Heart left ventricle (tissue), 16 donors: ENCODE measurements at regions not wholly inside any gene's neighbourhood (a gene's known extent, or its start where the extent isn't known, plus 50 kb on each side); places are given as distances from the start of the nearest gene placed in this dataset.

Experiments
- ATAC-seq, 4 donors: fragments of 200-7000 bp; cut with Tn5 transposase; one replicate each; pipeline ENCODE4 v1.9.1; 2020 to 2022; ENCODE audit warnings: moderate library complexity in 4 of 4, mild to moderate bottlenecking in 3 of 4, moderate number of reproducible peaks in 1 of 4
- DNase-seq, 5 donors: peaks; one replicate each; pipeline ENCODE4 v3.0.0-alpha.2; 2020
- H3K27ac ChIP-seq, 12 donors: fragments of 200-600 bp; sonication (generic) in 4 of 12; one replicate each; pipeline versions ENCODE4 v1.5.0 to v1.8.0; 2016 to 2022; ENCODE audit warnings: mild to moderate bottlenecking in 2 of 12
- H3K27me3 ChIP-seq, 9 donors: fragments of 200-600 bp; sonication (generic) in 2 of 9; one replicate each; pipeline versions ENCODE4 v1.5.1 to v1.8.0; 2016 to 2022; ENCODE audit warnings: mild to moderate bottlenecking in 3 of 9
- H3K36me3 ChIP-seq, 9 donors: fragments of 200-600 bp; sonication (generic) in 2 of 9; one replicate each; pipeline versions ENCODE4 v1.5.0 to v1.8.0; 2018 to 2022; ENCODE audit warnings: mild to moderate bottlenecking in 2 of 9
- H3K4me1 ChIP-seq, 12 donors: fragments of 200-600 bp; sonication (generic) in 4 of 12; one replicate each; pipeline versions ENCODE4 v1.5.0 to v1.8.0; 2016 to 2022; ENCODE audit warnings: mild to moderate bottlenecking in 3 of 12
- H3K4me3 ChIP-seq, 12 donors: fragments of 200-600 bp; sonication (generic) in 4 of 12; one replicate each; pipeline versions ENCODE4 v1.5.0 to v1.8.0; 2017 to 2022; ENCODE audit warnings: mild to moderate bottlenecking in 9 of 12, moderate library complexity in 4 of 12
- H3K9me3 ChIP-seq, 12 donors: fragments of 200-600 bp; sonication (generic) in 4 of 12; one replicate each; pipeline versions ENCODE4 v1.5.0 to v1.8.0; 2016 to 2022; ENCODE audit warnings: mild to moderate bottlenecking in 1 of 12
- POLR2A ChIP-seq, 2 donors: fragments of 450-650 bp; IDR thresholded peaks; one replicate each; pipeline ENCODE4 v1.6.1; 2017; ENCODE audit warnings: antibody characterized with exemption in 2 of 2, mild to moderate bottlenecking in 2 of 2, moderate library complexity in 2 of 2
- WGBS, 4 donors: extraction: QIAGEN DNeasy Blood & Tissue Kit in 2 of 4; methylation state at CpG; one replicate each; pipeline versions ENCODE4 v1.1.5 to v1.1.7; 2013 to 2018; 5-methylcytosine and 5-hydroxymethylcytosine counted together
- intact Hi-C, 10 donors: fragments of 100-400 bp; cut with DNase I; formaldehyde crosslinking; loops; one replicate each; pipeline versions ENCODE4 v1.11.1 to v1.14.2; 2022
- TF ChIP-seq, protein P1 (sequence below), 12 donors: fragments of 200-600 bp; sonication (generic) in 4 of 12; IDR thresholded peaks; one replicate each; pipeline versions ENCODE4 v1.5.0 to v1.8.0; 2018 to 2022; ENCODE audit warnings: antibody characterized with exemption in 12 of 12, mild to moderate bottlenecking in 5 of 12
- donor health status: ischemic (EF 13 %, LVEDD 7.1; RV severe dilation, severe dysfunction).
- donor health status: healthy with polysubstance abuse.
- donor health status: DM: no; HTN: yes; CAD: no.
- donor health status: DM: no; HTN: no; CAD: no.
- donor health status: ischemic (EF 25% LVEDD 6.9; RV normal size, moderate dysfunction).
- donor health status: ischemic (EF 25% LVEDD 5.7; RV mildly dilated, moderate dysfunction).
- donor health status: healthy.
- donor health status: DM: yes; HTN: yes; CAD: no.
- donor health status: ischemic (EF 35%, LVEDD 5.7; RV mildly dilated, moderate dysfunction).
- donor health status: nonischemic (EF 11% LVEDD 7.7; RV severe dilation, severe dysfunction).
- donor health status: DM: yes; HTN: yes; CAD: no.
- donor health status: PGD.
- donor health status: ischemic (EF 29% LVEDD 5.4; RV normal size, mild dysfunction).
- donor health status: nonischemic (EF 23%, LVEDD 6.1; RV moderate dilation, normal function).

DNA sequence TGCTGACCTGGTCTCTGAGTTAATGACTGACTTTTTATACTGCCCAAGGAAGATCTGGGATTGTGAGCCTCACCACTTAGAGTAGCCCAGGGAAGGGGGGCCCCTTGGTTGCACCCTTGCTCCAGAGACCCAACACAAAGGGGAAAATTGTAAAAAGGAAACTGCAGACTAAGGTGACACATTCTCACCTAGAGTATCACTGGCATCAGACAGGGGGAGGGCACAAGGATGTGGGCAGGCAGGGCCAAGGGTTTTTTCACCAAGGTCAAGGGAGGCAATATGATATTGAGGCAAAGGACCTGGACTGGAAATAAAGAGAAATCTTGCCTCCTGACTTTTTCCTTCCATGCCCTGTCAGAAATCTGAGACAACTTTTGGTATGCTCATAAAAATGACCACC lies 386.2 kb upstream of the FGF16 start:
- peaks cover 0 to 7% (median 0%) of the 10 kb centered on the region in 12 donors for H3K9me3 ChIP-seq
- no peaks in the 10 kb centered on the region for H3K4me1 ChIP-seq
- intact Hi-C loops: no loop called here
- TF ChIP-seq, protein P1, sequence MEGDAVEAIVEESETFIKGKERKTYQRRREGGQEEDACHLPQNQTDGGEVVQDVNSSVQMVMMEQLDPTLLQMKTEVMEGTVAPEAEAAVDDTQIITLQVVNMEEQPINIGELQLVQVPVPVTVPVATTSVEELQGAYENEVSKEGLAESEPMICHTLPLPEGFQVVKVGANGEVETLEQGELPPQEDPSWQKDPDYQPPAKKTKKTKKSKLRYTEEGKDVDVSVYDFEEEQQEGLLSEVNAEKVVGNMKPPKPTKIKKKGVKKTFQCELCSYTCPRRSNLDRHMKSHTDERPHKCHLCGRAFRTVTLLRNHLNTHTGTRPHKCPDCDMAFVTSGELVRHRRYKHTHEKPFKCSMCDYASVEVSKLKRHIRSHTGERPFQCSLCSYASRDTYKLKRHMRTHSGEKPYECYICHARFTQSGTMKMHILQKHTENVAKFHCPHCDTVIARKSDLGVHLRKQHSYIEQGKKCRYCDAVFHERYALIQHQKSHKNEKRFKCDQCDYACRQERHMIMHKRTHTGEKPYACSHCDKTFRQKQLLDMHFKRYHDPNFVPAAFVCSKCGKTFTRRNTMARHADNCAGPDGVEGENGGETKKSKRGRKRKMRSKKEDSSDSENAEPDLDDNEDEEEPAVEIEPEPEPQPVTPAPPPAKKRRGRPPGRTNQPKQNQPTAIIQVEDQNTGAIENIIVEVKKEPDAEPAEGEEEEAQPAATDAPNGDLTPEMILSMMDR (IDR thresholded peaks at IDR 0.05): no peak
- TF ChIP-seq POLR2A (IDR thresholded peaks at IDR 0.05): no peak
- H3K36me3 ChIP-seq: no peaks in the 10 kb centered on the region
- H3K27me3 ChIP-seq: peaks cover 0 to 2% (median 0%) of the 10 kb centered on the region in 9 donors
- no peak for ATAC-seq
- DNase-seq: no peak
- H3K4me3 ChIP-seq: no peak overlapping the region
- no peak overlapping the region for H3K27ac ChIP-seq

- no peaks in the 10 kb centered on the region for H3K4me1 ChIP-seq
- H3K27me3 ChIP-seq: peaks cover 0 to 2% (median 0%) of the 10 kb centered on the region in 9 donors
- peaks cover 0 to 7% (median 0%) of the 10 kb centered on the region in 12 donors for H3K9me3 ChIP-seq
- WGBS, 4 donors: 42 to 61% (median 54%) methylated on average over 3 of the region's 3 CpGs
- no peak overlapping the region for H3K4me3 ChIP-seq
- TF ChIP-seq, protein P1 (IDR thresholded peaks at IDR 0.05): no peak
- TF ChIP-seq POLR2A (IDR thresholded peaks at IDR 0.05): no peak
- DNase-seq: no peak
- H3K27ac ChIP-seq: no peak overlapping the region
- no peaks in the 10 kb centered on the region for H3K36me3 ChIP-seq
- ATAC-seq: peak in 3 of 4 donors; percentile 28 to 54 (median 39)
- intact Hi-C loops: no loop called here
Measured at GRCh38 chrX:77061545-77061944, 385.6 kb upstream of the FGF16 start.

GRCh38 chrX:77065896-77066295 lies 381.3 kb upstream of the FGF16 start:
- Histone ChIP-seq H3K4me3 (no peak overlapping the region), H3K4me1 (no peaks in the 10 kb centered on the region), H3K27ac (no peak overlapping the region), H3K27me3 (peaks cover 0 to 7% (median 0%) of the 10 kb centered on the region in 9 donors), H3K9me3 (no peaks in the 10 kb centered on the region), H3K36me3 (no peaks in the 10 kb centered on the region)
- no peak for TF ChIP-seq POLR2A (IDR thresholded peaks at IDR 0.05)
- TF ChIP-seq, protein P1 (IDR thresholded peaks at IDR 0.05): no peak
- 77 to 84% (median 83%) methylated on average over 11 of the region's 11 CpGs for WGBS, 4 donors
- no peak for ATAC-seq
- intact Hi-C loops: no loop called here
- DNase-seq: no peak

DNA sequence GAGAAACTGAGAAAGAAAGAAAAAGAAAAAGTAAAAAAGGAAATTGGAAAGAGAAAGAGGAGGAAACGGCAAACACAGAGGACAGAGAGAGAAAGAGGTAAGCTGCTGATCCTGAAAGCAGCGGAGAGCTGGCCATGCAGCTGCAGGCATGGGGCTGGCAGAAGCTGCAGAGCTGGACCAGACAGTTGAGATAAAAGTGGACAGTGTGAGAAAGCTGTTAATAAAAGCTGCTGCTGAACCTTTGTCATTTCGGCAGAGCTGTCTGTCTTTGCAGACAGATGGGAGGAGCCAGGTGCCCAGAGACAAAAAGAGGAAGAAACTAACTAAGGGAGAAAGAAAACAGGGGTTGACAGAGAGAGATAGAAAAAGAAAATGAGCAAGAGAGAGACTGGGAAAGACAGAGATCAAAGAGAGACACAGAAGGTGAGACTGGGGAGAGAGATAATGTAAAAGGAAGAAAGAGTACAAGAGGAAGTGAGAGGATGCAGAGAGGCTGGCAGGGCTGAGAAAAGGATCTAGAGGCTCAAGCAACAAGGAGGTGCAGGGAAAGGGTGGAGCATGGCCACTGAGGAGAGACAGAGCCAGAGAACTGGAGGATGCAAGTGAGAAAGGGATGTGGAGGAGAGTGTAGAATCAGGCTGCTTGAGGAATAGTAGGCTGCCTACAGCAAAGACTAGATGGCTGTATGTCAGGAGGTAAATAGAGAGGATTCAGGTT lies 376.8 kb upstream of the FGF16 start:
- TF ChIP-seq, protein P1 (IDR thresholded peaks at IDR 0.05): no peak
- no peak for TF ChIP-seq POLR2A (IDR thresholded peaks at IDR 0.05)
- H3K27ac ChIP-seq: no peak overlapping the region
- intact Hi-C loops: no loop called here
- H3K4me1 ChIP-seq: no peaks in the 10 kb centered on the region
- peaks cover 0 to 12% (median 0%) of the 10 kb centered on the region in 12 donors for H3K9me3 ChIP-seq
- ATAC-seq (no peak), DNase-seq (no peak)
- H3K4me3 ChIP-seq: no peak overlapping the region
- 18 to 31% (median 28%) methylated on average over 3 of the region's 3 CpGs for WGBS, 4 donors
- H3K36me3 ChIP-seq: no peaks in the 10 kb centered on the region
- H3K27me3 ChIP-seq: peaks cover 0 to 7% (median 0%) of the 10 kb centered on the region in 9 donors
